AG04449 (cell line): ENCODE measurements at regions not wholly inside any gene's neighbourhood (a gene's known extent, or its start where the extent isn't known, plus 50 kb on each side); places are given as distances from the start of the nearest gene placed in this dataset.

Experiments
- CTCF ChIA-PET: fragments of 350-600 bp; formaldehyde crosslinking; extraction: SDS; loops from one replicate; lab custom pipeline; 2021; ENCODE audit warnings: antibody characterized with exemption; lab: Yijun Ruan, JAX
- POLR2A ChIA-PET: fragments of 400-600, 350-600 bp; formaldehyde crosslinking; extraction: SDS; loops from one replicate; lab custom pipeline; 2020; ENCODE audit warnings: antibody characterized with exemption, inconsistent platforms; lab: Yijun Ruan, JAX
- DNase-seq: peaks from one replicate; pipeline ENCODE4 v3.0.0-alpha.2; 2010; ENCODE audit warnings: low read depth, low spot score
- H3K4me3 ChIP-seq: 2 replicates; pipeline ENCODE4 v1.5.1; 2011; ENCODE audit warnings: low read depth, mild to moderate bottlenecking, control low read depth, low read length
- TF ChIP-seq, protein P1 (sequence below): IDR thresholded peaks from one replicate; pipeline ENCODE4 v1.5.1; 2011; ENCODE audit warnings: mild to moderate bottlenecking, moderate library complexity, low read length, control low read depth, inconsistent platforms; ENCODE audit not compliant: insufficient read depth; ENCODE audit errors: missing control alignments

DNA sequence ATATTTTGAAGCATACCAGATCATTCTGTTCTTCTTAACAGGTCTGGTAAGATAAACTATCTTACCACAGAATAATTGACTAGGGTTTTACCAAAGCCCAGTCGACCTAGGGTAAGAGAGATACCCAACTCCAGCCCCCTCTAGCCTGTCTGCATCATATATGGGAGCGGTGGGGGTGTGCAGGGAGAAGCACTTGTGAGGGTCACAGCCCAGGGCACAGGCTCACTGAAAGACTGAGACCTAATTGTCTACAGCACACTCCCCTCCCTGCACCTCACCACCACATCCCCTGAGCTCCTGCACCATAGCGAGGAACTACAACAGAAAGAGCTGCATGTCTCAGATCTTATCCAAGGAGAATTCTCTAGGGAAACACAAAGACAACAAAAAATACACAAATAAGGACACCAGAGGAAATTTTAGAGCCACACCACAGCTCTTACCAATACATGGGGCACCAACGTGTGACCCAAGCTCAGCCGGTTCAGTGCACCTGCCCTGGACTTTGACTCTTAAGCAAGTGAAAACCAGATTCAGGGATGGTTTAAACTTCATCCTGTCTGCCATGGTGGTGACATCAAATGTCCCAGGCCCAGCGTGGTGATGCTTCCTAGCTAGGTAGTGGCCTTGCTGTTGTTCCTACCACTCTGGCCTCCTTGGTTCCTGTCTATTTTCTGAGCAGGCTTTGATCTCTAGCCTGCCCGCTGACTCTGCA is 150.8 kb downstream of the HERPUD2 start:
- TF ChIP-seq, protein P1, sequence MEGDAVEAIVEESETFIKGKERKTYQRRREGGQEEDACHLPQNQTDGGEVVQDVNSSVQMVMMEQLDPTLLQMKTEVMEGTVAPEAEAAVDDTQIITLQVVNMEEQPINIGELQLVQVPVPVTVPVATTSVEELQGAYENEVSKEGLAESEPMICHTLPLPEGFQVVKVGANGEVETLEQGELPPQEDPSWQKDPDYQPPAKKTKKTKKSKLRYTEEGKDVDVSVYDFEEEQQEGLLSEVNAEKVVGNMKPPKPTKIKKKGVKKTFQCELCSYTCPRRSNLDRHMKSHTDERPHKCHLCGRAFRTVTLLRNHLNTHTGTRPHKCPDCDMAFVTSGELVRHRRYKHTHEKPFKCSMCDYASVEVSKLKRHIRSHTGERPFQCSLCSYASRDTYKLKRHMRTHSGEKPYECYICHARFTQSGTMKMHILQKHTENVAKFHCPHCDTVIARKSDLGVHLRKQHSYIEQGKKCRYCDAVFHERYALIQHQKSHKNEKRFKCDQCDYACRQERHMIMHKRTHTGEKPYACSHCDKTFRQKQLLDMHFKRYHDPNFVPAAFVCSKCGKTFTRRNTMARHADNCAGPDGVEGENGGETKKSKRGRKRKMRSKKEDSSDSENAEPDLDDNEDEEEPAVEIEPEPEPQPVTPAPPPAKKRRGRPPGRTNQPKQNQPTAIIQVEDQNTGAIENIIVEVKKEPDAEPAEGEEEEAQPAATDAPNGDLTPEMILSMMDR = no peak
- no peak for DNase-seq
- no peak overlapping the region for H3K4me3 ChIP-seq
- CTCF ChIA-PET = interaction anchor here (3.9 kb wide), 1 partner anchor 7 kb away, joined by 15 read pairs; no protein-coding TSS in a partner anchor
- POLR2A ChIA-PET = no interaction called here

DNA sequence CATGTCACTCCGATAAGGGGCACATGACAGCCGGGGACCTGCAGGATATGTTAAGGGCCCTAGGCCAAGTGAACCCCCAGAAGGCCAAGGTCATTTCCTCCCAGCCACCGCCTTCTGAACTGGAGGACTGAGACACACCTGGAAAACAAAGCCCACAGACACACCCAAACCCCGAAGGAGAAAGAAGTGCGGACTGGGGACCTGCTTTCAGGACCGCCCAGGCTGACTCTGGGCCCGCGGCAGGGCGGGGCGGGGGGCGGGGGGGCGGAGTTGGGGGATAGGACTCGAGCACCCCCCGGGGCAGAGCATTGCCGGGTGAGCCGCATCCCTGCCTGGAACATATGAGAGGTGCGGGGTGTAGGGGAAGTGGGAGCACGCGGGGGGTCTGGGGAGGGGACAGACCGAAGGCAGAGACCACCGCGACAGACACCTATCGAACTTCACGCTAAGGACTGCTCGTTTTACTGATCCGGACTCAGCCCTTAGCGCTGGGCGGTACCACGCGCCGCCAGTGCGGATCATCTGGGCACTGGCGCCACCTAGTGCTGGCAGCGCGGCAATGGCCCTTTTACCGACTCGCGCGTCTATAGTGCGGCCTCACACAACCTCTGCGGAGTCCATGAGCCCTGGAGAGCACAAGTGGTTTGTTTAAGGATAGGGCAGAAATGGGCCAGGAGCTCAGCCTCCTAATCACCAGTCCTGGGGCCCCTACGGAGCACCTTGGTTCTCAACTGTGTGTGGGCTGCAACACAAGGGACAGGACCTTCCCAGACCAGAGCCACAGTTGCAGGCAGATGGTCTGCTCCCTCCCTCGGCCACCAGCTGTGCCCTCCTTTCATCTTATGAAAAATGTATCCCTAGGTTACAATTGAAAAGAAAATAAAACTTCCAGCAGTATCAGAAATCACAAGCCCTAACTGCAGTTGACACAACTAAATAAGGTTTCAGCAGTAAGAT is 157.6 kb downstream of the HERPUD2 start:
- TF ChIP-seq, protein P1 = peak; percentile 99
- CTCF ChIA-PET = interaction anchor here (0.6 to 3.8 kb wide), 20 partner anchors 8 to 1418 kb away, joined by 3 to 15 read pairs (median 4); no protein-coding TSS in a partner anchor
- POLR2A ChIA-PET = no interaction called here
- peak overlapping the region; percentile 53 for H3K4me3 ChIP-seq
- no peak for DNase-seq

DNA sequence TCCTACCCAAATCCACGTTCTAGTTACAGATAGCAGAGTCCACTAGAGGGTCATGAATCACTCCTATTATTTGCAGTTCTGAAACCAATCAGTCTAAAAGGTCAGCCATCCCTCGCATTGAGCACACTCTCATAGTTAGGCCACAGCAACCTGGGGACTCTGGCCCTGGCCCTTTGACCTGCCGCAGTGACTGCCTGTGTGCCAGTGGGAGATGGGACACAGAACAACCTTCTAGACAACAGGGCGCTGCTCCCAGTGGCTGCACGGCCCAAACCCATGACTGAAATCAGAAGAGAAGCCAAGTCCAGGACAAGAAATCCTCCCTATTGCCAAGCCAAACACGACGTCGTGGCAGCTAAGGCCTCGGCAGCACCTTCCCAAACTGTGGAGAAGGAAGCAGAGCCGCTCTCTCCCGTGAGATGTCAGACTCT is 158.5 kb downstream of the HERPUD2 start:
- TF ChIP-seq, protein P1 = no peak
- no peak for DNase-seq
- H3K4me3 ChIP-seq = no peak overlapping the region
- CTCF ChIA-PET = interaction anchor here (0.7 to 3.8 kb wide), 5 partner anchors 9 to 462 kb away, joined by 4 to 15 read pairs (median 6); no protein-coding TSS in a partner anchor
- POLR2A ChIA-PET = no interaction called here

DNA sequence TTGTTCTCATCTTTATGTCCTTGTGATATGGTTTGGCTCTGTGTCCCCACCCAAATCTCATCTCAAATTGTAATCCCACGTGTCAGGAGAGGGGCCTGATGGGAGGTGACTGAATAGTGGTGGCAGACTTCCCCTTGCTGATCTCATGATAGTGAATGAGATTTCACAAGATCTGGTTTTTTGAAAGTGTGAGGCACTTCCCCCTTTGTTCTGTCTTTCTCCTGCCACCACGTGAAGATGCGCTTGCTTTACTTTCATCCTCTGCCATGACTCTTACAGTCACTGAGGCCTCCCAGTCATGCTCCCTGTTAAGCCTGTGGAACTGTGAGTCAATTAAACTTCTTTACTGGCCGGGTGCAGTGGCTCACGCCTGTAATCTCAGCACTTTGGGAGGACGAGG is 161.0 kb downstream of the HERPUD2 start:
- POLR2A ChIA-PET = no interaction called here

DNA sequence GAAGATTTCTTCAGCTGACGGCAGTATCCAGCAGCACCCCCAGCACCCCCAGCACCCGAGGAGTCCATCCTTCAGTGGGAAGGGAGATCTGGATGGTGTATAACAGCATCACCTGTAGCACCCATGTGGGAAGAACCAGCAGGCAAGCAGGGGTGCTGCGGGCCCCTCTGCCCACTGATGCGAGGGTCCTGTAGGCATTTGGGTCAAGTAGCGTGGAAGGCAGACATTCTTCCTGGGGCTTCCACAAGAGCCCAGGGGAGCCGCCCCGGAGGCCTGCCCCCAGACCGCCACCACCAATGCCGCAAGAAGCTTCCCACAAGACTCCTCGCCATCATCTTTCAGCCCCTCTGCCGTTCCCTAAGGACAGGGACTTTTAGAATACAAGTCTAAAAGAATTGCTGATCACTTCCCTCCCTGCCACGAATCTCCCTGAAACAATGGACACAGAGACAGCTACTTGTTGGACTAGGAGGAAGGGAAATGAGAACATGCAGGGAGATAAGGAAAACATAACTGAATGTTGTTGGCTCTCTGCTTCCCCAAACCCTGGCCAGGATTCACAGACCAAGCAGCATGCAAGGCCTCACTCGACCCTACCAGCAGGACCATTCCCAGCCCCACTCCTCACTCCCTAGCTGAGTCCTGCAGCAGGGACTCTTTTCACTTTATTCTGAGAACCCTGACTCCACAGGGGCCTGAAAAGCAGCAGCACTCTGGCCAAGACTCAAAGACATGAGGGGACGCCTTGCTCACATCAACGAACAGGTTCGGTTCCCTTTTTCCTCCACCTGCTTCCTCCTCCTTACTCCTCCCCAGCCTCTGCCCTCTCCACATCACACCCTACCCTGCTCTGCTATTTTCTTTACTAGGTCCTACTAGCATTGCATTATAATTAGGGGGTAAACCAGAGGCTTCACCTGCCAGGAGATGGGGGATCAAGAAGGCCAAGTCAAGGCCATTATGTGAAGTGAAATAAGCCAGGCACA is 164.5 kb downstream of the HERPUD2 start:
- ChIA-PET POLR2A (no interaction called here), CTCF (interaction anchor here (0.8 kb wide), 1 partner anchor 9 kb away, joined by 3 read pairs; no protein-coding TSS in a partner anchor)
- TF ChIP-seq, protein P1 = no peak
- DNase-seq = no peak
- no peak overlapping the region for H3K4me3 ChIP-seq

More for the DNA sequence above, 161.0 kb downstream of the HERPUD2 start:
- no peak for DNase-seq
- CTCF ChIA-PET = interaction anchor here (1.4 kb wide), 1 partner anchor 13 kb away, joined by 7 read pairs; no protein-coding TSS in a partner anchor
- TF ChIP-seq, protein P1 = no peak
- H3K4me3 ChIP-seq = no peak overlapping the region
